HG02938 (cell line): ENCODE measurements at regions not wholly inside any gene's neighbourhood (a gene's known extent, or its start where the extent isn't known, plus 50 kb on each side); places are given as distances from the start of the nearest gene placed in this dataset.
"Not testable (repeated sequence)": the region's sequence is repeated elsewhere in the genome, so short reads cannot be mapped to it uniquely, and the experiment has no call there.

Source experiments
- ATAC-seq: cut with Tn5 transposase; IDR thresholded peaks from one replicate; pipeline ENCODE4 v1.9.1; 2021; ENCODE audit warnings: mild to moderate bottlenecking, moderate library complexity; ENCODE audit not compliant: unreplicated experiment

DNA sequence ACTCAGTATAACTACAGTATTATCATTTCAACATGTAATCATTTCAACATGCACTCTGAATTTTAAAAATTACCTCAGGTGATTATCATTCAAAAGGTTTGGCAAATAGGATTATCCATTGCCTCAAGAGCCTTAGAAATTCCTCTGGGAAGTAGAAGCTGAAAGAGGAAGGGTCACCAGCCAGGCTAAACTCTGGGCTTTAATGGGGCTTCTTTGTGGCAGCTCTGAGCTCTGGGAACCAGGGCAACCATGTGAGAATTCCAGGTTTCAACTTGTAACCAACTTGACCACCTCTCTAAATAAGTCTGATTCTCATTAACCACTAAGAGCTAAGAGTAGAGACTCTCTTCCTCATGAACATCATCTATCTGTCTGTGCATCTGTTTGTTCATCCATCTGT, 117.2 kb upstream of the MED14 start:
- no peak for ATAC-seq

DNA sequence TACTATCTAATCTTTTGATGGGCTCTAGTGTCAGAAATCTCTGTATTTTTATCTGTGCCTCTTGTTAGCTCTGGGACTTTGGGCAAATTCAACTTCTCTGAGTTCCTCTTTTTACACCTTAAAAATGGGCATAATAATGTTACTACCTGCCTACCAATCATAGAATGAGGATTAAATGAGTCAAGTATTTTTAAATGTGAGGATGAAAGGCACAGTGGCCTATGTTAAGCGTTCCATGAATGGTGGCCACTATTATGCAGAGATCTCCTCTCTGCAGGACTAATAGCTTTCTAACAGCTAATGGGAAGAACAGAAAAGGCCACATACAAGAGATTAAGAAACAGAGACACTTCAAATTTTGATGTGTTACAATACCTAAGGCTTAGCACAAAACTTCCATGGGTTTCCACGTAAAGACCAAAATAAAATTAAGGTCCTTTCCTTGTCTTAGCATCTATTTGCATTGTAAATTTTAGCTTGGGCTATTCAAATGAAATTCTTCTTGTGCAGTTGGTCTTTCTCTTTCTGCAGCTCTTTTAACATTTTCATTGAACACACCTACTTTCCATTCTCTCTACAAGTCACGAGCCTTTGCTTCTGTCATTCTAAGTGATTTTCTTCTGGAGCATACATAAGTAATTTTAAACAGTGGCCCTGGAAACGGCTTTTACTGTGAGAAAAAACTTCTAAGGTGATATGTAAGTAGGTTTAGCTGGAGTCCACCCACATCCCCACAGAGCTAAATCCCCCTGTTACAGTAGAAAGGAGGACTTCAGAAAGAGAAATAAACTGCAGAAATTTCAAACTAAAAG, 117.9 kb upstream of the MED14 start:
- no peak for ATAC-seq

GRCh38 chrX:40853816-40854123, 118.4 kb upstream of the MED14 start:
- ATAC-seq, result no peak

- no peak for ATAC-seq
Measured at GRCh38 chrX:40854242-40854641, 118.9 kb upstream of the MED14 start.

DNA sequence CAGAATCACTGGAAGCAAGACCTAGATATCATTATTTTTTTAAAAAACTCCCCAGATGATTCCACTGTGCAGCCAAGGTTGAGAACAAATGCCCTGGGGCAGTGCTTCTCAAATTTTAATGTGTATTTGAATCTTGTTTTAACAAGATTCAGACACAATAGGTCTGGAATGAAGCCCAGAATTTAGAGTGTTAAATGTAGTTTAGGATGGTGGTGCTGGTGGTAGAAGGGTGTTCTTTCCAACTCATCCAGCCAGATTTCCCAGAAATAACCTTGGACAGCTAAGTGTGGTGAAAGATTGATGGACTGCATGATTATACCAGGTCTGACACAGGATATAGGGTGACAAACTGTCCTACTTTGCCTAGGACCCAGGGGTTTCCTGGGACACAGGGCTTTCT, 120.1 kb upstream of the MED14 start:
- no peak for ATAC-seq

GRCh38 chrX:40855932-40856515, 120.7 kb upstream of the MED14 start:
- ATAC-seq, result no peak

DNA sequence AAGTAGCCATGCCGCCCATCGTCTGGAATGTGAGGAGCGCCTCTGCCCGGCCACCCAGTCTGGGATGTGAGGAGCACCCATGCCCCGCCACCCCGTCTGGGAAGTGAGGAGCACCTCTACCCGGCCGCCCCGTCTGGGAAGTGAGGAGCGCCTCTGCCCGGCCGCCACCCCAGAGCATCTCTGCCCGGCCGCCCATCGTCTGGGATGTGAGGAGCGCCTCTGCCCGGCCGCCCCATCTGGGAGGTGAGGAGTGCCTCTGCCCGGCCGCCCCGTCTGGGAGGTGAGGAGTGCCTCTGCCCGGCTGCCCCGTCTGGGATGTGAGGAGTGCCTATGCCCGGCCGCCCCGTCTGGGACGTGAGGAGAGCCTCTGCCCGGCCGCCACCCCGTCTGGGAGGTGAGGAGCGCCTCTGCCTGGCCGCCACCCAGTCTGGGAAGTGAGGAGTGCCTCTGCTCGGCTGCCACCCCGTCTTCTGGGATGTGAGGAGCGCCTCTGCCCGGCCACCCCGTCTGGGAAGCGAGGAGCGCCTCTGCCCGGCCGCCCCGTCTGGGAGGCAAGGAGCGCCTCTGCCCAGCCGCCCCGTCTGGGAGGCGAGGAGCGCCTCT, 126.7 kb upstream of the MED14 start:
- not testable (repeated sequence) for ATAC-seq

GRCh38 chrX:40863260-40863659, 127.9 kb upstream of the MED14 start:
- ATAC-seq, result not testable (repeated sequence)

- ATAC-seq, result no peak
Measured at GRCh38 chrX:40863671-40864070, 128.3 kb upstream of the MED14 start.

DNA sequence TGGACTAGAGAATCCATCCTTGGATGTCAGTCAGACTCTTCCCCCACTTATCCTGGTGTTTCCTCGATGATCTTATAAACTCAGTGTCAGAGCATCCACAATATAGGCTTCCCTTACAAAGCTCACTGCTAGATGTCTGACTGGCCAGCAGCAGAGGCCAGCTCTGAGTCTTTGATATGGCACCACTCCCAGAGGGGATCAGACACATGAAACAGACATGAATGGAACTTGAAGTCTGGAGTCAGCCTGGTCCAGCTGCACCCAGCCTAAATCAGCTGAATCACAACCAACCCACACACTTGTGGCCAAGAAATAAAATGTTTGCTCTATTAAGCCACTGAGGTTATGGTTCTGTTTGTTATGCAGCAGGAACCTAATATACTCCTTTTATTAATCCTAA, 129.6 kb upstream of the MED14 start:
- no peak for ATAC-seq

DNA sequence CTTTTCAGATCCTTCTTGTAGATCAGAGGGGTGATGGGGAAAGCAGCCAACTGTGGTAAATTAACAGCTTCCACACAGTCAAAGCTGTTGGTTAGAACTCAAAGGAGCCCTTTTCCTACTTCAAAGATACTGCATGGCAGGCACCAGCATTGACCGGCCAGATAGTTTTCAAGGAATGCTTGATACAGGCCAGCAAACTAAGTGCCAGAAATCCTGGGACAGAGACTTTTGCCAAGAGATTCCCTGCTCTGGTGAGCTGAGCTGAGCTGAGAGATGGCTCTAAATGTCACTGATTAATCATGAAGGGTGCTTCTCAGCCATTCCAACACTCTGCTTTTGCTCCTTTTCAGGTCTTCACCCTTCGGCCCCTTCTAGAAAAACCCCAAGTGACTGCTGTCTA, 131.6 kb upstream of the MED14 start:
- ATAC-seq, result no peak

GRCh38 chrX:40867352-40867751, 132.0 kb upstream of the MED14 start:
- no peak for ATAC-seq

GRCh38 chrX:40868868-40869267, 133.5 kb upstream of the MED14 start:
- ATAC-seq, result no peak

DNA sequence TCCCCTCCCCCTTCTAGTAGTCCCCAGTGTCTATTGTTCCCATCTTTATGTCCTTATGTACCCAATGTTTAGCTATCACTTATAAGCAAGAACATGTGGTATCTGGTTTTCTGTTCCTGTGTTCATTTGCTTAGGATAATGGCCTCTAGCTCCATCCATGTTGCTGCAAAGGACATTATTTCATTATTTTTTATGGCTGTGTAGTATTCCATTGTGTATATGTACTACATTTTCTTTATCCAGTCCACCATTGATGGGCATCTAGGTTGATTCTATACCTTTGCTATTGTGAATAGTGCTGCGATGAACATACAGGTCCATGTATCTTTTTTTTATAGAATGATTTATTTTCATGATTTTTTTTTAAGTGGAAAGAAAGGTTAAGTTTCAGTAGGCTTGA, 135.6 kb upstream of the MED14 start:
- ATAC-seq, result not testable (repeated sequence)

DNA sequence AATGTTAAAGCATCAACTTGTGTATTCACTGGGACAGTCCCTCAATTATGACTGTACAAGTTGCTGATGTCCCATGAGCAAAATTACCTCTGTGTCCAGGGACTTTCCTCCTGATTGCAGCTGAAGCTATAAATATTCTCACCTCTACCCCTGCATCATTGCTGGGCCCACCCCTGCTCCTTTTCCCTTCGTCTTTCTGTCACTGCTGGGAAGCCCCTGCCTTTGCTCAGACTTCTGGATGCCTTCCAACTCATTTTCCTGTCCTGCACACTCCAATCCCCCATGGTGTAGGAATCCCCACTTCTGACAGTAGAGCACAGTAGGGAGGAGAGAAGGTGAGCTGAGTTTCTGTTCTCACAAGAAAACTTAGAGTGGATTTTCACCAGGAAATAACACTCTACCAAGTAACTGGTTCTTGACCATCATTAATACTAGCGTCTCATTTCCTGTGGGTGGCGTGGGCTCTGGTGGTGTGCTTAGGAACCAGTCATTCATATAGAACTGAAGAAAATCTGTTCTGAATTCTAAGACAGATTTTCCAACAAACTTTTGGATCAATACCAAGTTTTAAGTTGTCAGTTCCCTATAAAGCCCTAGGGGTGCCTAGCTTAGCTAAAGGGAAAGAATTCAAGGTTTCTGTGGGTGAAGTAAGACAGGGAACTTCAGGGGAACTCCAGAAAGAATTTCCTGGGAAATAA, 136.2 kb upstream of the MED14 start:
- peak; percentile 74 for ATAC-seq

GRCh38 chrX:40872351-40872750, 137.0 kb upstream of the MED14 start:
- no peak for ATAC-seq

- ATAC-seq, result no peak
Measured at GRCh38 chrX:40875476-40875875, 140.1 kb upstream of the MED14 start.

DNA sequence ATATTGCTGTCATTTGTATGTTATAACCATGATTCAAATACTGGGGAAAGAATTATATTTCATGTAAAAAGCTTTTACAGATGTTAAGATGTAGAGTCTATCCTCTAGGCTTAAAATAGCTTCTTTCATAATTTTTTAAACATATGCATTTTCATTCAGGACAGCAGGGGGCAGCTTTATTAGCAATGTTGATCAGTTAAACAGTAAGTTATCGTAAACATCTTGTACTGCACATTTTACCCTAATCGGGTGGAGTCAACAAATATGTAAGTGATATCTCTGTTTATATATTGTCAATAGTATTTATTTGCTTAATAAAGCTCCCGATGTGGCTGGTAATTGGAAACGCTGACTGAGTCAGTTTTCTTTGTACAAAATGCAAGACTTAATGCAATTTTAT, 142.5 kb upstream of the MED14 start:
- ATAC-seq, result no peak

GRCh38 chrX:40878766-40879165, 143.4 kb upstream of the MED14 start:
- ATAC-seq, result no peak

DNA sequence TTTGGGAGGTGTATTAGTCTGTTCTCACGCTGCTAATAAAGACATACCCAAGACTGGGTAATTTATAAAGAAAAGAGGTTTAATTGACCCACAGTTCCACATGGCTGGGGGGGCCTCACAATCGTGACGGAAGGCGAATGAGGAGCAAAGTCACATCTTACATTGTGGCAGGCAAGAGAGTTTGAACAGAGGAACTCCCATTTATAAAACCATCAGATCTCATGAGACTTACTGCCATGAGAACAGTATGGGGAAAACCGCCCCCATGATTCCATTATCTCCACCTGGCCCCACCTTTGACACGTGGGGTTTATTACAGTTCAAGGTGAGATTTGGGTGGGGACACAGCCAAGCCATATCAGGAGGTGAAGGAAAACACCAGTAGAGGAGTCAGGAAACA, 143.8 kb upstream of the MED14 start:
- not testable (repeated sequence) for ATAC-seq

DNA sequence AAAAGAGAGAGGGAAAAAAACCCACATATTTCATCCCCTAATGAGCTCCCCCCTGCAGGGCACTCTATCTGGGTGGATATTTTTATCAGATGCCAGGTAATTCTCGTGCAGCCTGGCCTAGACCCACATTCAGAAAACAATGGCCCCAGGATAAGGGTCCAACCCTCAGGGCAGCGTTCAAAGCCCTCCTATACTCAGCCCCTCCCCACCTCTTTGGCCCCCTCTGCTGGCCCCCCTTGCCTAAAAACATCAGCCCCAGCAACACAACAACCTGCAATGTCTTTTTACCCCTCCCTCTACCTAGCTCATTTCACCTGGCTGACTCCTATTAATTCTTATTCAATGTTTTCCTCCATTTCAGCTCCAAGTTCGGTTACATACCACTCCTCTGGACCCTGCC, 145.4 kb upstream of the MED14 start:
- ATAC-seq, result no peak
